ENCODE measurements at regions not wholly inside any gene's neighbourhood (a gene's known extent, or its start where the extent isn't known, plus 50 kb on each side); places are given as distances from the start of the nearest gene placed in this dataset.

- Histone ChIP-seq H3K4me3 (ENCODE audit: low read length) (no peak overlapping the region), H3K4me2 (ENCODE audit: low read length) (no peak overlapping the region), H3K79me2 (replicated peaks; ENCODE audit: insufficient read depth, low read length) (no peaks in the 10 kb centered on the region), H3K27ac (ENCODE audit: low read length) (no peak overlapping the region), H2AFZ (ENCODE audit: low read depth, low read length) (no peak overlapping the region), H3K9ac (ENCODE audit: low read length) (no peak overlapping the region), H4K20me1 (ENCODE audit: insufficient read depth) (no peaks in the 10 kb centered on the region), H3F3A (ENCODE audit: insufficient read depth, low read length, poor library complexity, severe bottlenecking) (no peaks in the 10 kb centered on the region), H3K36me3 (ENCODE audit: insufficient read depth, low read length) (no peaks in the 10 kb centered on the region), H3K9me2 (ENCODE audit: insufficient read depth, low read length) (no peaks in the 10 kb centered on the region), H3K9me3 (ENCODE audit: low read length) (no peaks in the 10 kb centered on the region), H3K27me3 (ENCODE audit: insufficient read depth, low read depth, low read length) (no peaks in the 10 kb centered on the region)
- TF ChIP-seq CTCF (IDR thresholded peaks at IDR 0.05; ENCODE audit: poor library complexity, severe bottlenecking) (no peak), MXI1 (conservative IDR thresholded peaks at IDR 0.05; ENCODE audit: poor library complexity, severe bottlenecking) (no peak), EZH2 (IDR thresholded peaks at IDR 0.05; ENCODE audit: borderline replicate concordance, insufficient read depth, low read length, poor library complexity, severe bottlenecking) (no peak), RAD21 (conservative IDR thresholded peaks at IDR 0.05) (no peak), REST (IDR thresholded peaks at IDR 0.05; ENCODE audit: borderline replicate concordance) (no peak), TAF1 (IDR thresholded peaks at IDR 0.05; ENCODE audit: low read depth) (no peak), POLR2AphosphoS5 (IDR thresholded peaks at IDR 0.05) (no peak), SMC3 (conservative IDR thresholded peaks at IDR 0.05; ENCODE audit: poor library complexity) (no peak), EP300 (conservative IDR thresholded peaks at IDR 0.05; ENCODE audit: poor library complexity, severe bottlenecking) (no peak)
Observed at GRCh38 chr5:166938071-166938470, 1353.4 kb upstream of the WWC1 start.

GRCh38 chr5:166942948-166943347 lies 1348.5 kb upstream of the WWC1 start:
- Histone ChIP-seq H3K9me2 (ENCODE audit: insufficient read depth, low read length) (no peaks in the 10 kb centered on the region), H4K20me1 (ENCODE audit: insufficient read depth) (no peaks in the 10 kb centered on the region), H3K27me3 (ENCODE audit: insufficient read depth, low read depth, low read length) (no peaks in the 10 kb centered on the region), H3K36me3 (ENCODE audit: insufficient read depth, low read length) (no peaks in the 10 kb centered on the region), H3K79me2 (replicated peaks; ENCODE audit: insufficient read depth, low read length) (no peaks in the 10 kb centered on the region), H3K9ac (ENCODE audit: low read length) (no peak overlapping the region), H3K4me2 (ENCODE audit: low read length) (no peak overlapping the region), H3K4me3 (ENCODE audit: low read length) (no peak overlapping the region), H3K27ac (ENCODE audit: low read length) (no peak overlapping the region), H3F3A (ENCODE audit: insufficient read depth, low read length, poor library complexity, severe bottlenecking) (no peaks in the 10 kb centered on the region), H2AFZ (ENCODE audit: low read depth, low read length) (no peak overlapping the region), H3K9me3 (ENCODE audit: low read length) (no peaks in the 10 kb centered on the region)
- no peak for TF ChIP-seq EP300 (conservative IDR thresholded peaks at IDR 0.05; ENCODE audit: poor library complexity, severe bottlenecking)
- no peak for TF ChIP-seq POLR2AphosphoS5 (IDR thresholded peaks at IDR 0.05)
- no peak for TF ChIP-seq CTCF (IDR thresholded peaks at IDR 0.05; ENCODE audit: poor library complexity, severe bottlenecking)
- TF ChIP-seq SMC3 (conservative IDR thresholded peaks at IDR 0.05; ENCODE audit: poor library complexity): no peak
- no peak for TF ChIP-seq EZH2 (IDR thresholded peaks at IDR 0.05; ENCODE audit: borderline replicate concordance, insufficient read depth, low read length, poor library complexity, severe bottlenecking)
- no peak for TF ChIP-seq REST (IDR thresholded peaks at IDR 0.05; ENCODE audit: borderline replicate concordance)
- TF ChIP-seq MXI1 (conservative IDR thresholded peaks at IDR 0.05; ENCODE audit: poor library complexity, severe bottlenecking): no peak
- TF ChIP-seq TAF1 (IDR thresholded peaks at IDR 0.05; ENCODE audit: low read depth): no peak
- TF ChIP-seq RAD21 (conservative IDR thresholded peaks at IDR 0.05): no peak
